Inferior parietal cortex (tissue), 1 donor: ENCODE measurements at regions not wholly inside any gene's neighbourhood (a gene's known extent, or its start where the extent isn't known, plus 50 kb on each side); places are given as distances from the start of the nearest gene placed in this dataset.
"Not testable (repeated sequence)": the region's sequence is repeated elsewhere in the genome, so short reads cannot be mapped to it uniquely, and the experiment has no call there.

Source experiments
- DNase-seq: peaks from one replicate; pipeline ENCODE4 v3.0.0-alpha.2; 2016; ENCODE audit errors: extremely low spot score

- no peak for DNase-seq
Observed at GRCh38 chr11:89545691-89546090, 54.5 kb upstream of the NOX4 start.

- DNase-seq = not testable (repeated sequence)
Observed at GRCh38 chr11:89555781-89556180, 64.6 kb upstream of the NOX4 start.

GRCh38 chr11:89556731-89557707, 65.8 kb upstream of the NOX4 start:
- not testable (repeated sequence) for DNase-seq

- DNase-seq = not testable (repeated sequence)
Observed at GRCh38 chr11:89560598-89560997, 69.4 kb upstream of the NOX4 start.

GRCh38 chr11:89562731-89563130, 71.6 kb upstream of the NOX4 start:
- not testable (repeated sequence) for DNase-seq

GRCh38 chr11:89566972-89567371, 75.8 kb upstream of the NOX4 start:
- no peak for DNase-seq

GRCh38 chr11:89569387-89569786, 78.2 kb upstream of the NOX4 start:
- DNase-seq = not testable (repeated sequence)

- not testable (repeated sequence) for DNase-seq
Observed at GRCh38 chr11:89571706-89572105, 80.5 kb upstream of the NOX4 start.

GRCh38 chr11:89575846-89576245, 84.7 kb upstream of the NOX4 start:
- DNase-seq = not testable (repeated sequence)

GRCh38 chr11:89577428-89577827, 86.3 kb upstream of the NOX4 start:
- not testable (repeated sequence) for DNase-seq

GRCh38 chr11:89583580-89583979, 92.4 kb upstream of the NOX4 start:
- no peak for DNase-seq

GRCh38 chr11:89585046-89585445, 93.9 kb upstream of the NOX4 start:
- not testable (repeated sequence) for DNase-seq

- DNase-seq = not testable (repeated sequence)
Observed at GRCh38 chr11:89585471-89585870, 94.3 kb upstream of the NOX4 start.

GRCh38 chr11:89589413-89589812, 98.2 kb upstream of the NOX4 start:
- not testable (repeated sequence) for DNase-seq

- not testable (repeated sequence) for DNase-seq
Observed at GRCh38 chr11:89590008-89590632, 98.9 kb upstream of the NOX4 start.

GRCh38 chr11:89601263-89601662, 108.8 kb upstream of the TRIM77 start:
- not testable (repeated sequence) for DNase-seq

- DNase-seq = no peak
Observed at GRCh38 chr11:89604281-89604680, 105.8 kb upstream of the TRIM77 start.

GRCh38 chr11:89606845-89607244, 103.3 kb upstream of the TRIM77 start:
- not testable (repeated sequence) for DNase-seq

GRCh38 chr11:89607497-89607896, 102.6 kb upstream of the TRIM77 start:
- DNase-seq = not testable (repeated sequence)

GRCh38 chr11:89608234-89608966, 101.7 kb upstream of the TRIM77 start:
- no peak for DNase-seq

GRCh38 chr11:89612096-89612495, 98.0 kb upstream of the TRIM77 start:
- DNase-seq = no peak

- DNase-seq = no peak
Observed at GRCh38 chr11:89613911-89614310, 96.2 kb upstream of the TRIM77 start.
